ENCODE measurements at regions not wholly inside any gene's neighbourhood (a gene's known extent, or its start where the extent isn't known, plus 50 kb on each side); places are given as distances from the start of the nearest gene placed in this dataset.

DNA sequence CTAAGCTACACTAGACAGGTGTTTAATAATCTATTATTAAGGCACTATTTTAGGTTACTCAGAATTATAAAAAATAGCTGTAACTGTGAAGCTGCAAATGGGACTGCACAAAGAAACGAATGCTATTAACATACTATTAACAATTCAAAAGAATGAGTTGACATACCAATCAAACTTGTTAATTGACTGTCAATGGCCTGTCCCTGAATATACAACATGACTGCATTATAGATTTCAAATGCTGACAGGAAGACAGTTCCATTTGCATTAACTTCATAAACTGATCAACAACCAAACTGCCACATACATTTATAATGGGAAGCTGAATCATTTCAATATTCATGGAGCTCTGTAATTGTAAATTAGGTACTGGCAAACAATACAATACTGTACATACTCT, 169.0 kb upstream of the NANOGP8 start:
- TF ChIP-seq, protein P1, sequence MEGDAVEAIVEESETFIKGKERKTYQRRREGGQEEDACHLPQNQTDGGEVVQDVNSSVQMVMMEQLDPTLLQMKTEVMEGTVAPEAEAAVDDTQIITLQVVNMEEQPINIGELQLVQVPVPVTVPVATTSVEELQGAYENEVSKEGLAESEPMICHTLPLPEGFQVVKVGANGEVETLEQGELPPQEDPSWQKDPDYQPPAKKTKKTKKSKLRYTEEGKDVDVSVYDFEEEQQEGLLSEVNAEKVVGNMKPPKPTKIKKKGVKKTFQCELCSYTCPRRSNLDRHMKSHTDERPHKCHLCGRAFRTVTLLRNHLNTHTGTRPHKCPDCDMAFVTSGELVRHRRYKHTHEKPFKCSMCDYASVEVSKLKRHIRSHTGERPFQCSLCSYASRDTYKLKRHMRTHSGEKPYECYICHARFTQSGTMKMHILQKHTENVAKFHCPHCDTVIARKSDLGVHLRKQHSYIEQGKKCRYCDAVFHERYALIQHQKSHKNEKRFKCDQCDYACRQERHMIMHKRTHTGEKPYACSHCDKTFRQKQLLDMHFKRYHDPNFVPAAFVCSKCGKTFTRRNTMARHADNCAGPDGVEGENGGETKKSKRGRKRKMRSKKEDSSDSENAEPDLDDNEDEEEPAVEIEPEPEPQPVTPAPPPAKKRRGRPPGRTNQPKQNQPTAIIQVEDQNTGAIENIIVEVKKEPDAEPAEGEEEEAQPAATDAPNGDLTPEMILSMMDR (IDR thresholded peaks at IDR 0.05) = no peak
- TF ChIP-seq POLR2A (IDR thresholded peaks at IDR 0.05) (no peak), EP300 (IDR thresholded peaks at IDR 0.05) (no peak)

All from ovary (tissue), 3 donors.